22Rv1 (cell line): ENCODE measurements at regions not wholly inside any gene's neighbourhood (a gene's known extent, or its start where the extent isn't known, plus 50 kb on each side); places are given as distances from the start of the nearest gene placed in this dataset.

ENCODE experiments used
- CTCF ChIP-seq: fragments of 450-650 bp; IDR thresholded peaks from 2 replicates; pipeline ENCODE4 v1.5.1; 2017; ENCODE audit warnings: mild to moderate bottlenecking
- ZFX ChIP-seq: fragments of 450-650 bp; IDR thresholded peaks from 2 replicates; pipeline ENCODE4 v1.6.1; 2017; ENCODE audit warnings: antibody characterized with exemption, borderline replicate concordance

GRCh38 chr7:41862261-41862660 is 159.4 kb upstream of the INHBA start:
- TF ChIP-seq CTCF: no peak
- no peak for TF ChIP-seq ZFX
